HG03378 (cell line): ENCODE measurements at regions not wholly inside any gene's neighbourhood (a gene's known extent, or its start where the extent isn't known, plus 50 kb on each side); places are given as distances from the start of the nearest gene placed in this dataset.
"Not testable (repeated sequence)": the region's sequence is repeated elsewhere in the genome, so short reads cannot be mapped to it uniquely, and the experiment has no call there.

Experiments used
- ATAC-seq: cut with Tn5 transposase; IDR thresholded peaks from one replicate; pipeline ENCODE4 v1.9.1; 2021; ENCODE audit warnings: mild to moderate bottlenecking, moderate library complexity; ENCODE audit not compliant: unreplicated experiment

DNA sequence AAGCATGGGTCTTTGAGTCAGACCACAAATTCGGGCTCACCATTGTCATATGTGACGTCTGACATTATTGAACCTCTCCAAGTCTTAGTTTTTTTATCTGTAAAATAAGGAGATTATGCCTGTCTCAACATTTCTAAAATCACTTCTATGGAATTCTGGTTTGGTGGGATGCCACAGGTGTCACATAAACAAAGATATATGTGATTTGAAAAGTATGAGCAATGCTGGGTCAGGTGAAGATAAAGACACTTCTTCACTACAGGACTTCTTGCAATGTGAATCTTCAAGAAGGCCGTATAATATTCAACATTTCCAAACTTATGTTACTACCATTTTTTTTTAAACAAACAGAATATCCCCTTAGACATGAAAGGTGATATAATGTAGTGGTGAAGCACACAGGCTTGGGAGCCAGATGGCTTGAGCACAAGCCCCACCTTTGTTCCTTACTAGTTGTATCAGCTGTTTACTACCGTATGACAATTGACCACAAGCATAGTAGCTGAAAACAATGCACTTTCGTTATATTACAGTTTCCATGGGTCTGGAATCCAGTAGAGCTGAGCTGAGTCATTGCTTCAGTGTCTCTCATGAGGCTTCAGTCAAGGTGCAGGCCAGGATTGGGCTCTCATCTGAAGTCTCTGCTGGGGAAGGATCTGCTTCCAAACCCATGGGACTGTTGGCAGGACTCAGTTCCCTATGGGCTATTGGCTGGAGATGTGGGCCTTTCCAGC lies 87.7 kb downstream of the UTP18 start:
- no peak for ATAC-seq

DNA sequence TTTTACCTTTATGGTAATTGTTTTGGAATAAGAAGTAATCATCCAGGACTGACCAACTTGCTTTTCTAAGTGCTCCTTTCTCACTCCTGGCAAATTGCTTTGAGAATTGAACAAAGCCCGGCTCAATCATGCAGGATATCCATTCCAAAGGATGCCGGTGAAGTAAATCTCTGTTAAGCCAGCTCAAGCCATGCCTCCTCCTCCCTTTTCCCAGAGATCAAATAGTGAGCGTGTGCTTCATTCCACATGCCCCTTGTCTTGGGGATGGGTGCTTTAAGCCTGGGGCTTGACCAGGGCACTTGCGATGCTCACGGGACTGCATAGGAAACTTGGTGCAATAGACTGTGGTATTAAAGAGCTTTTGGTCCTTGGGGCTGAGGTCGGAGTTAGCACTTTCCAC lies 90.7 kb downstream of the UTP18 start:
- no peak for ATAC-seq

DNA sequence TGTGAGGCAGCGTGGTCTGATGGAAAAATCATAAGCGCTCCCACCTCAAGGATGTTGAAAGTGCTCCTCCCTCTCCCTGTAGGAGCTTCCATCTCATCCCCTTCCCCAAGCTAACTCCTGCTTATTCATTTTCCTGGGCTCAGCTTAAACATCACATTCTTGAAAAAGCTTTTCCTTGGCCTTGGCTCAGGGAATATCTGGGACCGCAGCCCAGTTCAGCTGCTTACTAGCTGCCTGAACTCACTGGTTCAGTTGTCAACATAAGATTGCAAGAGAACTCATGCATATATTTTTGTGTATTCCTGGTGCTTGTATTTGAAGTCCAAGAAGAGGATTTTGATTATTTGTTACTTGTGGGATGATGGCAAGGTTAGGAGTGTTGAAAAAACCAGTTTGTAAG lies 91.5 kb downstream of the UTP18 start:
- ATAC-seq, result no peak

DNA sequence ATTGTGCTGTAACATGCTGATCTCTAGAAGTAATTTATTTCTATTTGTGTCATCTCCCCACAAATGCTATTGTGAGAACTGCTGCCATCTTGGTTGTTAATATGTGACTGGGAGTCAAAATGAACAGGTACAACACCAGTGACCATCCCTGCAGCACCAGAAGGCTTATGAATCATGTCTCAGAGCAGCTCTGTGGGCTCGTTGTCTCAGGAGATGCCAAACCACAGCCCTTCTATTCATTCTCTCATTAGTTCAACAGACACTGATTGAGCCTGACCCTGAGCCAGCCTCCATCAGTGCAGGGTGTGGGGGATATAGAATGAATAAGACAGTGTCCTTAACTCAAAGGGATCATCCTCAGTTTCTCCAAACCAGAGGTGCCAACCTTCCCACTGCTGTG lies 92.5 kb downstream of the UTP18 start:
- ATAC-seq, result no peak

DNA sequence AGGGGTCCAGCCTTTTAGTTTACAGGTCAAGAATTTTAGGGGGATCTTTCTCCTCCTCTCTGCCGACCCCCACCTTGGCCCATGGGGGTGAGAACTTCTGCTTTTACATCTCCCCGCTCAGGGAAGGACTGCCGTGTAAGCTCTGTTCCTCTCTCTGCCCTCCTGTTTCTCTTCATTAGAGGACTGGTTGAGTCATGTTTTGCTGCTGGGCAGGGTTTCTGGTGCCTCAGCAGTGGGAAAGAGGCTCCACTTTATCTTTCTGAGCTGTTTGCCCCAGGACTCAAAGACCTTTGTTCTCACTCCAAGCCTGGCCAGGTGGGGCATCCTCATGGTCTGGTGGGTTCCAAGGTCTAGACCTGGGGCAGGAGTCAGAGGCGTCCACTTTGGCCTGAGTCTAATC lies 93.0 kb downstream of the UTP18 start:
- no peak for ATAC-seq

DNA sequence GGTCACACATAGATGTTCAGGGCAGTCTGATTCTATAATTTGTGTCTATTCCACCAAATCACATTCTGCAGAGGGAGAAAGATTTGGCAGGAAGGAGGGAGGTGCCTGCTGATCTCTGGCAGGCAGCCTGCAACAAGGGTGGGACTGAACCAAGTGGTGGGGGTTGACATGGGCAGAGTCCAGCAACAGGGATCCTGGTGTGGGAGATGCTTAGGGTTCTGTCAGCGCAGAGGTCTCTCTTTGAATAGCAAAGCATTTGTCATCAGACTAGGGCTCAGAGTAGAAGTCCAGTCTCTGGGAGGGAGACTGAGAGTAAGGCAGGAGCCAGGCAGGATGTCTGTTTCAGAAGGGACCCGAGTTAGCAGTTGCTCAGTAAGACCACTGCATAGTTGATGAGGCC lies 94.6 kb downstream of the UTP18 start:
- no peak for ATAC-seq

DNA sequence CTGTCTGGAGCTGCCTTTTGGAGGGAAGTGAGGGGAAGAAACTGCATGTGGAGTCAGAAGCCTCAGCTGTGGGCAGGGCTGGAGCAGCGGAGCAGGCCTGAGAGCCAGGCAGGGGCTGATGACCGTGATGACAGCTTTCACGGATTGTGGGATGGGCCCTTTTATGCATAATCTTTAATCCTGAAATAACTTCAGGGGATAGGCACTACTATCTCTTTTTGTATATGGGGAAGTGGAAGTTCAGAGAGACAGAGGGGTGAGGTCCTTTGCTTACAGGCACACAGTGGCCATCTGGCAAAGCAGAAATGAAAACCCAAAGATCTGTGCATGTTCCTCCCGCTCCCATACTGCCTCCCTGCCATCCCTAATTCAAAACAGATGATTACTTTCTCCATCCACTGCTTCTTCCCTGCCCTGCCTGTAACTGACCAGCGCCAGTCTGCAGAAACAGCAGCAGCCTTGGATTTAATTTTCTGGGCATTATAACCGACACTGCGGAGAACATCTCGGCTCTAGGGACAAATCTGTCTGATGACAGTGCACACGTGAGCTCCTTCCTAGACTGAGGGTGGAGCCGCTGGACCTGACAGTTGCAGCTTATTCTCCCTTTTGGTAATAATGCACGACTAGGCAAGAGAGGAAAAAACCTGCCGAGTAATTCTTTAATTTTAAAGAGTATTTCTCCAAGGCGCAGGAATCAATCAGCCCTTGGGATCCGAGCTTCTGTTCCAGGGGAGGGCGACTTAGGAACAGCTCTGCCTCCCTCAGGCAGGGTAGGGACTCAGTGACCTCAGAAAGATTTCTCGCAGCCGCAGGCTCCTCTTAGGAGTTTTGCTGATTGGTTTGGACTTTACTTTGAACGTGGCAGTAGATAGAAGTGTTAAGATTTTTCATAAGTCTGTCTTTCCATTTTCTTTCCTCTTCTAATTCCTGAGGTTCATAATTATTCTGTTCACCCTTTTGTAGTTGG lies 95.4 kb downstream of the UTP18 start:
- no peak for ATAC-seq

DNA sequence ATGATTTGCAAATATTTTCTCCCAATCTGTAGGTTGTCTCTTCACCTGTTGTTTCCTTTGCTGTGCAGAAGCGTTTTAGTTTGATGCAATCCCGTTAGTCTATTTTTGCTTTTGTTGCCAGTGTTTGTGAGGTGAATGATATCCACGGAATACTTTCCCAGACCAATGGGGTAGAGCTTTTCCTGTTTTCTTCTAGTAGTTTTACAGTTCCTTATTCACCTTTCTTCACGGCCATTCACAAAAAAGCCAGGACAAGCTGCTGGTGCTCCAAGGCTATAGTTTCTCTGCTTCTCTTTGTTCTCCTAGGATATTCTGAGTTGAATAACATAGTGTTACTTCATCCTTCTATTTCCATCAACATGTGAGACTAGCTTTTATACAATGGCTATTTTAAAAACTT lies 98.7 kb downstream of the UTP18 start:
- ATAC-seq, result no peak

DNA sequence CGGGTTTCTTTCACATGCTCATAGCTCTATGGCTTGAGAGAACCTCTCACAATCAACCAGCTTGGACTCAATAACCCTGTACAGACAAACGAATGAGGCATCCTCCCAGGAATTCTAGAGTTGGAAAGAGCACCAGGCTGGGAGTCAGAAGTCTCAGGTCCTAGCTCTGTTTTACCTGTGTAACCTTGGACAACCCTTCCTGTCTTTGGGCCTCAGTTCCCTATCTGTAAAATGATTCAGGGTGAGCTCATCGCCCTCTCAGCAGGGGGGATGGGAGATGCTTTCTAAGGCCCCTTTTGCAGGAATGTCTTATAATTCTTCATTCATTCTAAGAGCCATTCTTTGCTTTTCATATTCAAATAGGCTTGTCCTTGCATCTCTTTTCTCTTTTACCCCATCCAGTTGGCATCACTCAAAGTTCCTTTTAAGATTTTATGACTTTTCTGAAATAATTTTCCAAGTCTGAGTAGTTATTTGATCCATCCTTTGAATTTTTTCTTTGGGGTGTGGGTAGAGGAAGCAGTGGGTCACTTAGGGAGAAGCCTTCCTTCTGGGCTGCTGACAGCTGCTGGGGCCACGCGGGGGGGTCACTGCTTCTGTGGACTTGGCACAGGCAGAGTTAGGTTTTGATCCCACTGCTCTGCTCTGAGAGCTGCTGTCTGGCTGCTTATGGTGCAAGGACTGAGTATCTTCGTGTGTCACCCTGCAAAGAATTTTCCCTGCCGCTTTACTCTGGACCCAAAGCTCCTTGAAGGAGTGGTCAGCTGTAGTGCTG lies 102.7 kb downstream of the UTP18 start:
- no peak for ATAC-seq

DNA sequence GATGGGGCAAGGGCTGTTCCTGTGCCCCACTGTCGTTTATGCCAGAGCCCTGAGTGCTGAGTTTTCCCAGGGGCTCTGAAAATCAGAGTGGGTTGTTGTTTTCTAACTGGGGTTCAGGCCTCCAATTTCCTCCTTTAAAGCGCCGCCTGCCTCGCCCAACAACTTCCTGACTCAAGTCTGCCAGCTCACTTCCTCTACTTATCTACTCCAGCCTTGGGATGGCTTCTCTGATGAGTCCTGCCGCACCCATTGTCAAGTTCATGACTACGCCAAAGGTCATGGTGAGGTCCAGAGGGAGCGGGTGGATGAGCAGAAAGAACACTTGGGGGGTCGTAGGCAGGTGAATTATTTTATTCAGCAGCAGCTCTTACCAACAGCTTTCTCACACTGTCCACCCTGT lies 104.7 kb downstream of the UTP18 start:
- no peak for ATAC-seq

DNA sequence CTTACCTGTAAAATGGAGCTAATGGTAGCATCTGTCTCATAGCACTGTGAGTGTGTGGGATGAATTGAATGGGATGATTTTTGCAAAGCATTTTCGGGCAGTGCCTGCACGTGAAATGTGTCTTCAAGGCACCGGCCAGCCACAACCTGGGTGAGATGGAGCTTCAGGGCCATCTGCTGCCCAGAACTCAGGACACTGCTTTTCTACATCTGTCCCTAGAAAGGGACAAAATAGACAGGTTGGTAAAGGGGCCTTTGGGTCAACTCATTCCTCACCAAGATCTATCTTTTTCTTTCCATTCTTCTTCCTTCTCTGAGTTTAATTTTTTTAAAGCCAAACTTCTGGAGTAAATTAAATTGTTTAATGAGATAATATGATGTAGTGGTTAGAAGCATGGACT lies 106.5 kb downstream of the UTP18 start:
- ATAC-seq, result no peak

DNA sequence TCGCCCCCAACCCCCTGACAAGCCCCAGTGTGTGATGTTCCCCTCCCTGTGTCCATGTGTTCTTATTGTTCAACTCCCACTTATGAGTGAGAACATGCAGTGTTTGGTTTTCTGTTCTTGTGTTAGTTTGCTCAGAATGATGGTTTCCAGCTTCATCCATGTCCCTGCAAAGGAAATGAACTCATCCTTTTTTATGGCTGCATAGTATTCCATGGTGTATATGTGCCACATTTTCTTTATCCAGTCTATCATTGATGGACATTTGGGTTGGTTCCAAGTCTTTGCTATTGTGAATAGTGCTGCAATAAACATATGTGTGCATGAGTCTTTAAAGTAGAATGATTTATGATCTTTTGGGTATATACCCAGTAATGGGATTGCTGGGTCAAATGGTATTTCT lies 107.5 kb downstream of the UTP18 start:
- ATAC-seq, result not testable (repeated sequence)

DNA sequence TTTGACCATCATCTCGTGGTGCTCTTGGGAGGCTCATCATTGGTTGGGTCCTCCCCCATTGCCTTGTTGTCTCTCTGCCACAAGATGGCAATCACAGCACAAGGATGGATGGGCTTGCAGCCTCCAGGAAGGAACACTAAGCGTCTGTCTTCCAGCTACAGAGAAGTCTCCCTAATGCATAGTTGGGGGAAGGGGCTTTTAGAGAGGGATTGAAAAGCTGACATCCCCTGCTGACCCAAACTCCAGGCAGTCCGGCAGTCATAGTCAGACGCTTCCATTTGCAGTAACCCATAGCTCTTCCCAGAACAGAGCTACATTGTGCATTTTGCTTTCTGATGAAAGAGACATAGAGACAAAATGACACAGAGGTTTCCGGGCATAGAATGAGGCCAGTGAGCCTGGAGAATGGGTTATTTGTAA lies 111.4 kb downstream of the UTP18 start:
- ATAC-seq, result peak; percentile 61

DNA sequence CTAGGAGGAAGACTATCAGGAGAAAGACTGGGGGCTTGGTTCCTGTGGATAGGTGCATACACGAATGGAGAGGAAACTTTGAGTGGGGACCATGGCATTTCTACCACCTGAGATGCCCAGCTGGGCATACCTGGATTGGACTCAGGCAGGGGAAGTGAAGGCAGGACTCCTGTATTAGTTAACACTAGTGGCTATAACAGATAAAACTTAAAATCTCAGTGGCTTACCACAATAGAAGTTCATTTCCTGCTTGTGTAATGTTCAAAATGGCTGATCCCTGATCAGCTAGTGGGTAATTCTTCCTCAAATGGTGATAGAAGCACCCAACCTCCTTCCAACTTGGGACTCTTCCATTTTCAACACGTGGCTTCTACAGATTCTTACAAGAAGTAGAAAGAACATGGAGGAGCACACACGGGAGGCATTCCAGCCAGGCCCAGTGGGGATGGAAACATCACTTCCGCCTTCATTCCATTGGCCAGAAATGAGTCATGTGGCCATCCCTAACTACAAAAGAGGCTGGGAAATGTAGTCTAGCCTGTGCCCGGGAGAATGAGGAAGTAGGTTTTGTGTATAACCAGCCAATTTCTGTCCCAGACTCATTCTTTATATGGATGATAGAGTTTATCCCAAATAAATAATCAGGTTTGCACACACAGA lies 112.1 kb downstream of the UTP18 start:
- ATAC-seq, result peak; percentile 72

DNA sequence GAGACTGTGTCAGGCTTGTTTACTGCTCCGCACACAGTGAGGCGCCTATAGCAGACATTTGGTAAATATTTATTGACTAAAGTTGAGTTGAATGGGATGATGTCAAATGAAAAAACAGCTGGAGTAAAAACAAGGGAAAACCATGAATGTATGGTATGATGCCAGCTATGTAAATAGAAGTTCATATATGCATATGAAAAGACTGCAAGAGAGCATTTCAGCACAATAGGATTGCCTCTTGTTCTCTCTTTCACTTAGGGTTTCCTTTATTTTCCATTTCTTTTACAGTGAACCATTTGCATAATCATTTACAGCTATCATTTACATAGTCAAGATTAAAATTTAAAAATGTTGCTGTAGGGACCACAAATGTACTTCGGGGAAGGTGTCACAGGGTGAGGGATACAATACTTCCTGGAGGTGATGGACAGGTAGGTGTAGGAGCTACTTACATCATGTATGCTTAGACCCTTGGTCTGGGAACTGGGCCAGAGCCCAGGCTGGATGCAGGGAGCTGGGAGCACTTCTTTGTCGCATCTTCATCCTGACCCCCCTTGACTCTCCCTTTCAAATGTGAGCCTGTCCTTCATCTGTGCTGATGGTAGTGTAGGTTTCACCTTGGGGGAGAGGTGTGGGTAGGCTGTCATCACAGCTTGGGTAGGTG lies 113.3 kb downstream of the UTP18 start:
- ATAC-seq, result no peak

DNA sequence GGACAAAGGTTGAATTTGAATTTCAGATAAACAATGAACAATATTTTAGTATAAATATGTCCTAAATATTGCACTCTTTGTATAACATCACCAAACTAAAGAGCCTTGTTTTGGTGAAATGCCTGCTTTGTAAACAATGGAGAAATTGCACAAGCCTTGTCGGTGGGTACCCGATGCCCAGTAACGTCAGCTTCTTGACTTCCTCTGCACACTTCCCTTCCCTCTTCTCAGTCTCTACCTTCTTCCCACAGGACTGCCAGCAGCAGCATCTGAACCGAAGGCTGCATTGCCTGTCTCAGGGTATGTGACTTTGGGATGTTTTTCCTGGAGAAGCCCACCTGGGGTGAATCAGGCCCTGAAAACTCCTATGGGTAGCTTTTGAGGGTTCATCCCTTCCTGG lies 113.9 kb downstream of the UTP18 start:
- ATAC-seq, result no peak

DNA sequence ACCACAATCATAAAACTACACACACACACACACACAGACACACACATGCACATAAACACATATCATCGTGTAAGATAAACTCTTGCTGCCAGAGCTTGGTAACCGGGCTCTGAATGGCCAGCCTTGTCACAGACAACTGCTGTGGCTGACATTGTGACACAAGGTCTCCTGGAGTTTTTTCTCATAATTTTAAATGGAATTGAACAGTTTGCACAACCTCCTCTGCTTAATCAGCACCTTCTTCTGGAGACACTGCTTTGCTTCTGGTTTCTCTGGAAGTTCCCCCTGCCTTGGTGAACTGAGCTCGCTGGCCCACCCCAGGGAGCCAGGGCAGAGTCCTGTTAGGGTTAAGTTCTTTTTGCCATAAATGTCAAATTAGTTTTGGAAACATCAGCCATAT lies 115.4 kb downstream of the UTP18 start:
- ATAC-seq, result no peak

DNA sequence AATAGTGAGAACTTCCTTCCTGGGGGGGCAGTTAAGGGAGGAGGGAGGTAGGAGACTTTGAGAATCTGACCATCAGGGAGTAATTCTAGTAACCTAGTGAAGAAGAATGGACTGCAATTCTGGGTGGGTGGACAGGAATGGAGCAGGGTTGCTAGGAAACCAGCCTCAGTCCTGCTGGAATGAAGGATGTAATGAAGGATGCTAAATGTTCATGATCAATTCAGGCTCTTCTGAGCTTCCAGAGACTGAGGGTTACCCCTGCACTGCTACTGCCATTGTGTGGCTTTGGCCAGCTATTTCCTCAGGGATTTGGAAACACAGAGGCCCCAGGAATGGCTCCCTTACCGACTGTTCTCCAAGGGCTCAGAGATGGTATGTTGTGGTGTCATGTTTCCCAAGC lies 116.4 kb downstream of the UTP18 start:
- ATAC-seq, result no peak

DNA sequence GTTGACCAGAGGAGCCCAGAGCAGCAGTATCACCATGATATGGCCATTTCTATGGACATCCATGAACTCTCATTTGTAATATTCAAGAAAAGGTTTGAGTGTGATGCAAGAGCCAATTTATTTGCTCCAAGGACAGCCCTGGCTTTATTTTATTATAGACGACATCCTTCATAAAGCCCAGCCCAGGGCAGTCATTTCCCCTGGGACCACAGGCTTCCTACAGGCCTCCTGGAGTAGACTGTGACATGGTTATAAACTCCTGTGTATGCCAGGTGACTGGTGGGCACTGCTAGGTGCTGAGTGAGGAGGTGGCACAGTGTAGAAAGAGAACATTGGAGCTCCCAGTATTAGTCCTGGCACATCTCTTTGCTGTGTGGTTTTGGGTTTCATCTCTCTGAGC lies 120.9 kb downstream of the UTP18 start:
- no peak for ATAC-seq

DNA sequence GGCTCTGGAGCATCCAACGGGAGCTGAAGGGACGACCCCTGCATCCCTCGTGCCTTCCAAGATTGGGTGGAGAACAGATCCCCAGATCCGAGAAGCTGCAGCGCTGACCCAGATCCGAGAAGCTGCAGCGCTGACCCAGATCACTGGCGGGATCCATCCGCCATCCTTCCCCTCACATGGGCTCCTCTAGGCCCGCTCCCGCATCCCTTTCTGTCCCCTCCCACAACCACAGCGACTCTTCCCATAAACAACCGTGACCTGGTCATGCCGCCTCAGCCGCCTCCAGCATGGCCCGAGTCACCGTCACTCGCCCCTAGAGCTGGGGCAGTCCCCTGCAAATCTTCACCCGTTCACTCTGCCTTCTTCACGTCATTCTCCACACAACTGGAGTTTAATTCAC lies 124.9 kb downstream of the UTP18 start:
- ATAC-seq, result no peak
